NB4 (cell line): ENCODE measurements at regions not wholly inside any gene's neighbourhood (a gene's known extent, or its start where the extent isn't known, plus 50 kb on each side); places are given as distances from the start of the nearest gene placed in this dataset.

Source experiments
- POLR2A ChIP-seq: IDR thresholded peaks from 2 replicates; pipeline ENCODE4 v1.6.1; 2011; ENCODE audit warnings: mild to moderate bottlenecking; ENCODE audit not compliant: insufficient read length; ENCODE audit errors: extremely low read depth
- TF ChIP-seq, protein P1 (sequence below): IDR thresholded peaks from one replicate; pipeline ENCODE4 v1.5.1; 2012; ENCODE audit warnings: low read depth, low read length
- TF ChIP-seq, protein P2 (sequence below): IDR thresholded peaks from 2 replicates; pipeline ENCODE4 v1.6.1; 2011; ENCODE audit warnings: low read depth, low read length

DNA sequence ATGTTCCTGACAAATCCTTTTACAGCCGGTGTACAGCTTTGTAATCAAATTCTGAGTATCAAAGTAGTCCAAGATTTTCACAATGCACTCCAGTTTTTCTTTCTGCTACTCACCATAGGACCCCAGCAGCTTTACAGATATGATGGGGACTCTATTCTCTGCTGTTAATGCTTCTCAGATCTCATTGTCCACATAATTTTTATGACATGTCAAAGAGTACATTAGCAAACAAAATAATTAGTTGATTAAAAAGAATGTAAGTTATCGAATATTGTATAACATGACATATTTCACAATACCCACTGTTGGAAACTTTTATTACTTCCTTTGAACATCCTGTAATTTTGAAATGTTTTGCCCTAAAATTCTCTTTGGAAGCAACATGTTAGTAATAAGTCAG lies 81.4 kb upstream of the KIAA1217 start:
- TF ChIP-seq, protein P1, sequence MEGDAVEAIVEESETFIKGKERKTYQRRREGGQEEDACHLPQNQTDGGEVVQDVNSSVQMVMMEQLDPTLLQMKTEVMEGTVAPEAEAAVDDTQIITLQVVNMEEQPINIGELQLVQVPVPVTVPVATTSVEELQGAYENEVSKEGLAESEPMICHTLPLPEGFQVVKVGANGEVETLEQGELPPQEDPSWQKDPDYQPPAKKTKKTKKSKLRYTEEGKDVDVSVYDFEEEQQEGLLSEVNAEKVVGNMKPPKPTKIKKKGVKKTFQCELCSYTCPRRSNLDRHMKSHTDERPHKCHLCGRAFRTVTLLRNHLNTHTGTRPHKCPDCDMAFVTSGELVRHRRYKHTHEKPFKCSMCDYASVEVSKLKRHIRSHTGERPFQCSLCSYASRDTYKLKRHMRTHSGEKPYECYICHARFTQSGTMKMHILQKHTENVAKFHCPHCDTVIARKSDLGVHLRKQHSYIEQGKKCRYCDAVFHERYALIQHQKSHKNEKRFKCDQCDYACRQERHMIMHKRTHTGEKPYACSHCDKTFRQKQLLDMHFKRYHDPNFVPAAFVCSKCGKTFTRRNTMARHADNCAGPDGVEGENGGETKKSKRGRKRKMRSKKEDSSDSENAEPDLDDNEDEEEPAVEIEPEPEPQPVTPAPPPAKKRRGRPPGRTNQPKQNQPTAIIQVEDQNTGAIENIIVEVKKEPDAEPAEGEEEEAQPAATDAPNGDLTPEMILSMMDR: no peak
- no peak for TF ChIP-seq POLR2A
- TF ChIP-seq, protein P2, sequence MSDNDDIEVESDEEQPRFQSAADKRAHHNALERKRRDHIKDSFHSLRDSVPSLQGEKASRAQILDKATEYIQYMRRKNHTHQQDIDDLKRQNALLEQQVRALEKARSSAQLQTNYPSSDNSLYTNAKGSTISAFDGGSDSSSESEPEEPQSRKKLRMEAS: no peak
